Neural progenitor cell (in vitro differentiated cells): ENCODE measurements at regions not wholly inside any gene's neighbourhood (a gene's known extent, or its start where the extent isn't known, plus 50 kb on each side); places are given as distances from the start of the nearest gene placed in this dataset.

Experiments
- CTCF ChIP-seq: fragments of 200-600 bp; sonication (generic); IDR thresholded peaks from 2 replicates; pipeline ENCODE4 v1.5.1; 2017; ENCODE audit warnings: antibody characterized with exemption, mild to moderate bottlenecking
- EZH2 ChIP-seq: fragments of 200-600 bp; sonication (generic); IDR thresholded peaks from 2 replicates; pipeline ENCODE4 v1.6.1; 2017; ENCODE audit warnings: antibody characterized with exemption, mild to moderate bottlenecking, moderate library complexity
- EZH2phosphoT487 ChIP-seq: fragments of 200-600 bp; sonication (generic); IDR thresholded peaks from 2 replicates; pipeline ENCODE4 v1.6.1; 2017; ENCODE audit warnings: antibody characterized with exemption

- TF ChIP-seq CTCF: no peak
- no peak for TF ChIP-seq EZH2
- TF ChIP-seq EZH2phosphoT487: no peak
Observed at GRCh38 chr2:167697194-167697593, 550.2 kb downstream of the STK39 start.
